ENCODE measurements at regions not wholly inside any gene's neighbourhood (a gene's known extent, or its start where the extent isn't known, plus 50 kb on each side); places are given as distances from the start of the nearest gene placed in this dataset.

GRCh38 chr9:80673496-80673895 is 1015.9 kb downstream of the TLE1 start:
- no peak for TF ChIP-seq CTCF (IDR thresholded peaks at IDR 0.05; ENCODE audit: low read depth, low read length, poor library complexity, severe bottlenecking)
- no peak for TF ChIP-seq EZH2phosphoT487 (IDR thresholded peaks at IDR 0.05; ENCODE audit: borderline replicate concordance, low read length)
